ENCODE measurements at regions not wholly inside any gene's neighbourhood (a gene's known extent, or its start where the extent isn't known, plus 50 kb on each side); places are given as distances from the start of the nearest gene placed in this dataset.

DNA sequence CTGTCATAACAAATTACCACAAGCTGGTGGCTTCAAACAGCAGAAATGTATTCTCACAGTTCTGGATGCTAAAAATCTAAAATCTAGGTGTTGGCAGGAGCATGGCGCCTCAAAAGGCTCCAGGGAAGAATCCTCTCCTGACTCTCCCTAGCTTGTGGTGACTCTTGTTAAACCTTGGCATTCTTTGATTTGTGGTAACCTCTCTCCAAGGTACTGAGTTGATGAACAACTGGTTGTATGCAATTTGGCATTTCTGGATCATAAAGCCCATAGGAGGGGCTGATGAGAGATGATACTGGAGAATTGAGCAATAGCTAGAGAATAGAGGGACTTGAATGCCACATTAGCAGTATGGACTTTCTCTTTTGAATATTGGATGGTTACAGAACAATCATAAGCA, 821.8 kb downstream of the TBL1XR1 start:
- DNase-seq (ENCODE audit: low read depth, low spot score) = no peak
- Histone ChIP-seq H2AFZ (ENCODE audit: control insufficient read depth, low read length) (no peak overlapping the region), H3K9ac (ENCODE audit: control insufficient read depth, extremely low read depth, insufficient read depth, low read length) (no peak overlapping the region), H3K4me2 (ENCODE audit: control insufficient read depth, extremely low read depth, insufficient read depth, low read depth, low read length) (no peak overlapping the region), H3K9me1 (ENCODE audit: control insufficient read depth, extremely low read depth, insufficient read depth, low read length) (no peaks in the 10 kb centered on the region), H3K4me1 (ENCODE audit: control insufficient read depth, extremely low read depth, insufficient read depth, low read length) (no peaks in the 10 kb centered on the region), H3K27me3 (ENCODE audit: control insufficient read depth, extremely low read depth, insufficient read depth, low read length) (no peaks in the 10 kb centered on the region), H4K20me1 (ENCODE audit: control insufficient read depth, extremely low read depth, insufficient read depth, low read length) (no peaks in the 10 kb centered on the region), H3K4me3 (ENCODE audit: control insufficient read depth in 2 of 3, extremely low read depth in 1 of 3, insufficient read depth in 2 of 3, low read depth in 1 of 3, low read length in 3 of 3) (no peak overlapping the region), H3K79me2 (ENCODE audit: control insufficient read depth, insufficient read depth, low read length) (no peaks in the 10 kb centered on the region), H3K36me3 (ENCODE audit: control insufficient read depth in 2 of 2, extremely low read depth in 1 of 2, insufficient read depth in 2 of 2, low read length in 2 of 2) (no peaks in the 10 kb centered on the region), H3K9me3 (ENCODE audit: control insufficient read depth, low read depth, low read length) (no peaks in the 10 kb centered on the region), H3K27ac (ENCODE audit: control insufficient read depth, insufficient read depth, low read length) (no peak overlapping the region)
- FAIRE-seq = no peak
- no peak for TF ChIP-seq EZH2 (IDR thresholded peaks at IDR 0.05; ENCODE audit: low read length)
- TF ChIP-seq, protein P1, sequence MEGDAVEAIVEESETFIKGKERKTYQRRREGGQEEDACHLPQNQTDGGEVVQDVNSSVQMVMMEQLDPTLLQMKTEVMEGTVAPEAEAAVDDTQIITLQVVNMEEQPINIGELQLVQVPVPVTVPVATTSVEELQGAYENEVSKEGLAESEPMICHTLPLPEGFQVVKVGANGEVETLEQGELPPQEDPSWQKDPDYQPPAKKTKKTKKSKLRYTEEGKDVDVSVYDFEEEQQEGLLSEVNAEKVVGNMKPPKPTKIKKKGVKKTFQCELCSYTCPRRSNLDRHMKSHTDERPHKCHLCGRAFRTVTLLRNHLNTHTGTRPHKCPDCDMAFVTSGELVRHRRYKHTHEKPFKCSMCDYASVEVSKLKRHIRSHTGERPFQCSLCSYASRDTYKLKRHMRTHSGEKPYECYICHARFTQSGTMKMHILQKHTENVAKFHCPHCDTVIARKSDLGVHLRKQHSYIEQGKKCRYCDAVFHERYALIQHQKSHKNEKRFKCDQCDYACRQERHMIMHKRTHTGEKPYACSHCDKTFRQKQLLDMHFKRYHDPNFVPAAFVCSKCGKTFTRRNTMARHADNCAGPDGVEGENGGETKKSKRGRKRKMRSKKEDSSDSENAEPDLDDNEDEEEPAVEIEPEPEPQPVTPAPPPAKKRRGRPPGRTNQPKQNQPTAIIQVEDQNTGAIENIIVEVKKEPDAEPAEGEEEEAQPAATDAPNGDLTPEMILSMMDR (optimal IDR thresholded peaks at IDR 0.05 in 1 of 3, IDR thresholded peaks at IDR 0.05 in 1 of 3, conservative IDR thresholded peaks at IDR 0.05 in 1 of 3; ENCODE audit: extremely low read depth in 1 of 3, insufficient read depth in 2 of 3, low read length in 3 of 3) = no peak
- dilution Hi-C loops (cut with MboI; ENCODE audit: extremely low pct_ligation_motif_present, low sequenced_read_pairs) = no loop called here

DNA sequence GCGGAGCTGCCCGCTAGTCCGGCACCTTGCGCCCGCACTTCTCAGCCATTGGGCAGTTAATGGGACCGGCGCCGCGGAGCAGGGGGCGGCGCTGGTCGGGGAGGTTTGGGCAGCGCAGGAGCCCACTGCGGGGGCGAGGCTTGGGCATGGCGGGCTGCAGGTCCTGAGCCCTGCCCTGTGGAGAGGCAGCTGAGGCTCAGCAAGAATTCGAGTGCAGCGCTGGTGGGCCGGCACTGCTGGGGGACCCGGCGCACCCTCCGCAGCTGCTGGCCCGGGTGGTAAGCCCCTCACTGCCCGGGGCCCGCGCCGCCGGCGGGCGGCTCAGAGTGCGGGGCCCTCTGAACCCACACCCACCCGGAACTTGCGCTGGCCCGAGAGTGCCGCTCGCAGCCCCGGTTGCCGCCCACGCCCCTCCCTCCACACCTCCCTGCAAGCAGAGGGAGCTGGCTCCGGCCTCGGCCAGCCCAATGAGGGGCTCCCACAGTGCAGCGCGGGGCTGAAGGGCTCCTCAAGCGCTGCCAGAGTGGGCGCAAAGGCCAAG, 835.0 kb downstream of the TBL1XR1 start:
- dilution Hi-C loops (cut with MboI; ENCODE audit: extremely low pct_ligation_motif_present, low sequenced_read_pairs) = no loop called here
- FAIRE-seq (no peak), DNase-seq (ENCODE audit: low read depth, low spot score) (no peak)
- H3K9me3 ChIP-seq (ENCODE audit: control insufficient read depth, low read depth, low read length) = no peaks in the 10 kb centered on the region
- H4K20me1 ChIP-seq (ENCODE audit: control insufficient read depth, extremely low read depth, insufficient read depth, low read length) = no peaks in the 10 kb centered on the region
- H3K27ac ChIP-seq (ENCODE audit: control insufficient read depth, insufficient read depth, low read length) = no peak overlapping the region
- no peak overlapping the region for H2AFZ ChIP-seq (ENCODE audit: control insufficient read depth, low read length)
- H3K27me3 ChIP-seq (ENCODE audit: control insufficient read depth, extremely low read depth, insufficient read depth, low read length) = no peaks in the 10 kb centered on the region
- no peak overlapping the region for H3K4me3 ChIP-seq (ENCODE audit: control insufficient read depth in 2 of 3, extremely low read depth in 1 of 3, insufficient read depth in 2 of 3, low read depth in 1 of 3, low read length in 3 of 3)
- H3K4me1 ChIP-seq (ENCODE audit: control insufficient read depth, extremely low read depth, insufficient read depth, low read length) = no peaks in the 10 kb centered on the region
- no peaks in the 10 kb centered on the region for H3K79me2 ChIP-seq (ENCODE audit: control insufficient read depth, insufficient read depth, low read length)
- no peak overlapping the region for H3K9ac ChIP-seq (ENCODE audit: control insufficient read depth, extremely low read depth, insufficient read depth, low read length)
- no peak for TF ChIP-seq EZH2 (IDR thresholded peaks at IDR 0.05; ENCODE audit: low read length)
- TF ChIP-seq, protein P1 (optimal IDR thresholded peaks at IDR 0.05 in 1 of 3, IDR thresholded peaks at IDR 0.05 in 1 of 3, conservative IDR thresholded peaks at IDR 0.05 in 1 of 3; ENCODE audit: extremely low read depth in 1 of 3, insufficient read depth in 2 of 3, low read length in 3 of 3) = no peak
- no peaks in the 10 kb centered on the region for H3K9me1 ChIP-seq (ENCODE audit: control insufficient read depth, extremely low read depth, insufficient read depth, low read length)
- no peak overlapping the region for H3K4me2 ChIP-seq (ENCODE audit: control insufficient read depth, extremely low read depth, insufficient read depth, low read depth, low read length)
- H3K36me3 ChIP-seq (ENCODE audit: control insufficient read depth in 2 of 2, extremely low read depth in 1 of 2, insufficient read depth in 2 of 2, low read length in 2 of 2) = no peaks in the 10 kb centered on the region
